KOPT-K1 (cell line): ENCODE measurements at regions not wholly inside any gene's neighbourhood (a gene's known extent, or its start where the extent isn't known, plus 50 kb on each side); places are given as distances from the start of the nearest gene placed in this dataset.

ENCODE experiments used
- H3K27ac ChIP-seq: fragments of 200-600 bp; sonication (generic); 2 replicates; pipeline ENCODE4 v1.5.1; 2016; ENCODE audit warnings: antibody characterized with exemption, mild to moderate bottlenecking, low read depth, low read length; ENCODE audit not compliant: poor library complexity, severe bottlenecking
- H3K36me3 ChIP-seq: fragments of 200-600 bp; sonication (generic); 2 replicates; pipeline ENCODE4 v1.5.1; 2017; ENCODE audit warnings: antibody characterized with exemption, mild to moderate bottlenecking, low read length, moderate library complexity; ENCODE audit not compliant: insufficient read depth
- H3K9me3 ChIP-seq: fragments of 200-600 bp; sonication (generic); 2 replicates; pipeline ENCODE4 v1.5.1; 2017; ENCODE audit warnings: antibody characterized with exemption, low read length, mild to moderate bottlenecking; ENCODE audit not compliant: insufficient read depth, poor library complexity, severe bottlenecking

DNA sequence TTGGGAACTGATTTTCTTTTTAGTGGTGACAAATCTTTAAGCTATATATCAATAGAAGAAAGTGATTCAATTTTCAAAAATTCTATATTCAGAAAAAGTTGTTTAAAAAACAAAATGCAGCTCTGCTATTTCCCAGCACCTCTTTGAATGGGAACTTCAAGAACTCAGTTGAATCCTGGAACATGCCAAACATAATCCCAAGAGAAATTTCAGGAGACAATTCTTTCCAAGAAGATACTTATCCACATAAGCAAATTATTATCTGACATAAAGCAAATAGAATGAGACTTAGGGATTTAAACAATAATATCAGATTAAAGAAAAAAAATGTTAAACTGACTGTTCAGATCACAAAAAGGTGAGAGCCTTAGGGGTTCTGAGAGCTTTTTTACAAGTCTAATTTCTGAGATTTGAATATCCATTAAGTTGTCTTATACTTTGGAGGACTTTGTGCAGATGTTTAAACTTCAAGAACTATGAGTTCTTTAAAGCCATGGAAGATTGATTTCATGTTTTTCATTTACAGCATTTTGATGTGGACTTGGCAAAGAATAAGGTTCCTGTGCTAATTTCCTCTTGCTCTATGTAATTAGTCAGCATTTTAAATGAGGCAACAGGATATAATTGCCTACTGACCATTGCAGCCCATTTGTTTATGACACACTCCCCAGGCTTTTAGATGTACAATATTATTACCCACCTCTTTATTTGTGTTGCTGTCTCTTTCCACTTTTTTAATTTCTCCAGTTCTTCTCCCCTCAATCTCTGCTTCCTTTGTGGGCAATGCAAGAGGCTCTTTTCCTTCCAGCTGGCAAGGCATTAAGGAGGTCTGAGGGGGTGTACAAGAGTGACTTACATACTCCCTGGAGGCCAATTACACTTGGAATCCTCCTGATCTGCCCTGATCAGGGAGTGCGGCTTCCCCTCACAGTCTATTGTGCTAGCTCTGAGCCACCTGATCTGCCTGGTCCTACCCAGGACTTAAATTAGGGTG is 419.1 kb downstream of the NR2F1-AS1 start:
- H3K36me3 ChIP-seq, result no peaks in the 10 kb centered on the region
- no peak overlapping the region for H3K27ac ChIP-seq
- no peaks in the 10 kb centered on the region for H3K9me3 ChIP-seq

GRCh38 chr5:93158841-93159240 is 422.2 kb downstream of the NR2F1-AS1 start:
- H3K27ac ChIP-seq, result no peak overlapping the region
- H3K36me3 ChIP-seq, result no peaks in the 10 kb centered on the region

GRCh38 chr5:93156566-93156965 is 424.5 kb downstream of the NR2F1-AS1 start:
- Histone ChIP-seq H3K27ac (no peak overlapping the region), H3K36me3 (no peaks in the 10 kb centered on the region), H3K9me3 (no peaks in the 10 kb centered on the region)

More at GRCh38 chr5:93158841-93159240, 422.2 kb downstream of the NR2F1-AS1 start:
- no peaks in the 10 kb centered on the region for H3K9me3 ChIP-seq

DNA sequence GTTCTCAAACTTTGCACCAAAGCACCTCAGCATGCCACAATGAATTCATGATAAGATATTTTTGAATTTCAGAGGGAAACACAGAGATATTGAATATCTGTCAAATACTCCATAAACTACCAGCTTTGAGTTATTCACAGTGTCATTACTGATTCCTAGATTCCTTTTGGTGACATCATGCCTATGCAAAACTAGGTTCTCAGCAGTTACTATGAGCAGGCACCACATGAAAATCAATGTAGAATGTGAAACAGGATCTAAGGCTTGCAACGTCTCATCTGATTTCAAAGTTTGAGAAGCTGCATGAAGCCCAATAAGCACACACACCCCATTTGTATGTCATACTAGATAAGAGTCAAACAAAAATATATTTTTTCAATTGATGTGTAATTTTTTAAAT is 426.5 kb downstream of the NR2F1-AS1 start:
- Histone ChIP-seq H3K9me3 (no peaks in the 10 kb centered on the region), H3K36me3 (no peaks in the 10 kb centered on the region), H3K27ac (no peak overlapping the region)

DNA sequence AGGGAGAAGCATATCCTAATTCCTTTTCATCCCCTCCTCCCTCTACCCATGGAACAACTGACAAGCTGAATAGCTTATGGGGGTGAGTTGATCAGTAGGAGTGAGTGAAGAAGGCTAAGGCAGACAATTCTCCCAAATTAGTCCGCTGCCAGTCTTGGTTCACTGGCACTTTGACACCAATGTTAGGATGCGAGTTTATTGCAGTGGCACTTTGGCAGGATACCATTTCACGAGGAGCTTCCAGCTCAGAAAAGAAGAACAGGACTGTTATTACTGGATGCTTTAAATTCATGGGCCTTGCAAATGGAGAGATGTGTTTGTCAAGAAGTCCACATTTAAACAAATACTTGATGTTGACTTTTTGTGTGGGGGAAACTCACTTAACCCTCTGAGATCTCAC is 427.6 kb downstream of the NR2F1-AS1 start:
- no peaks in the 10 kb centered on the region for H3K36me3 ChIP-seq
- no peaks in the 10 kb centered on the region for H3K9me3 ChIP-seq
- H3K27ac ChIP-seq, result no peak overlapping the region

DNA sequence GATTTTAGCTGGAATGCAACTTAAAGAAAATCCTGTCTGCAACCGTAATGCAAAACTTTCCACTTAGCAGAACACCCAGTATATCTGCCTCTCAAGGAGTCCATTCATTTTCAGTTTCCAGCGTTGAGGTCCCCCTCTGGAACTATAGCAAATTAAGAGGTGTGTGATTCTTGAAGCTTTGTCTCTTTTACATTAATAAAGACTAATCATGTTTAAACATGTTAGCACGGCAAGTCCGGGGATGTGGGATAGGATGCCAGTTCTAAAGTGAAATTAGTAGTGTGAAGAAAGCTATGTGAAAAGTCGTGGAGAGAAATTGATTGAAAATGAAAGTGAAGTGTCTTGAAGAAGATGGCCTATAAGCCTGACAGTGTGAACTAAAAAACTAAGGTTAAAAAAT is 429.1 kb downstream of the NR2F1-AS1 start:
- no peaks in the 10 kb centered on the region for H3K36me3 ChIP-seq
- no peak overlapping the region for H3K27ac ChIP-seq

GRCh38 chr5:93151121-93151520 is 429.9 kb downstream of the NR2F1-AS1 start:
- H3K36me3 ChIP-seq, result no peaks in the 10 kb centered on the region
- H3K27ac ChIP-seq, result no peak overlapping the region
- H3K9me3 ChIP-seq, result no peaks in the 10 kb centered on the region

More for the DNA sequence above, 429.1 kb downstream of the NR2F1-AS1 start:
- no peaks in the 10 kb centered on the region for H3K9me3 ChIP-seq

DNA sequence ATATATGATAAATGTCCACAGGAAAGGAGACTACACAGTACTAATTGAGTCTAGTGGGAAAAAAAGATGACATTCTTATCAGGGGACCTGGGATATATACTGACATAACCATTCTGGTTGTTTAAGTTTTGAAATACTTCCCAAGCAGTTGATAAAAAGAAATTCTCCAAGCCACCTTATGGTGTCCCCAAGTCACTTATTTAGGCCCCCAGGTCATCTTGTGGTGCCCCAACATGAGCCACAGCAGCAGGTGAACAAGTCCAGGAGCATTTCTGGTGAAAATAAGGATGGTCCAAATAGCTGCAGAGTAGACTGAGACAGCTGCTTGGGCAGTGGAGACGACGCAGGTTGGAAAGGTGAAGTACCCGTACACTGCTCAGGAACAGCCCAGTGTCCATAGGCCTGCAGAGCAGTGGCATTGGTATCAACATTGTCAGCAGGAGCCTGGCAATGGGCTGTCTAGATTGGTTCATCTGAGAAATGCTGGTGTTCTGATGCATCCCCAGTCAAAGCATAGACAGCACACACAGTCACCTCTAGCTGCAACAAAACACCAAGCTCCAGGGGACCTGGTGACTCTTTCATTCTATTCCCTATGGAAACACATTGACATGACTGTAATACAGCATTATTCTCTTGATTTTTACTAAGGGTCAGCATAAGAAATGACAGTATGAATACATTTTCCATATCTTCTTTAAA is 430.6 kb downstream of the NR2F1-AS1 start:
- Histone ChIP-seq H3K9me3 (no peaks in the 10 kb centered on the region), H3K27ac (no peak overlapping the region), H3K36me3 (no peaks in the 10 kb centered on the region)

GRCh38 chr5:93145767-93146166 is 435.3 kb downstream of the NR2F1-AS1 start:
- H3K36me3 ChIP-seq, result no peaks in the 10 kb centered on the region
- H3K27ac ChIP-seq, result no peak overlapping the region
- H3K9me3 ChIP-seq, result no peaks in the 10 kb centered on the region

DNA sequence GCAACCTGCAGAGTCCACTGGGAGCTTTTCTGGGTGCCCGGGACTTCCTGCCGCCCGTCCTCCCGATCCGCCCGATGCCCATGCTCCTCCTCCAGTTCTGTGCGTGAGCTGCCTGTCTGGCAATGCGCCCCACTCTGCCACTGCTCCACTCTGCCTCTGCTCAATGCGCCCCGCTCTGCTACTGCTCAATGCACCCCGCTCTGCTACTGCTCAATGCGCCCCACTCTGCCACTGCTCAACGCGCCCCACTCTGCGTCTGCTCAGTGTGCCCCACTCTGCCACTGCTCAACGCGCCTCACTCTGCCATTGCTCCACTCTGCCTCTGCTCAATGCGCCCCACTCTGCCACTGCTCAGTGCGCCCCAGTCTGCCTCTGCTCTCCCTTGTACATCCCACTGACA is 436.0 kb downstream of the NR2F1-AS1 start:
- Histone ChIP-seq H3K36me3 (no peaks in the 10 kb centered on the region), H3K27ac (no peak overlapping the region), H3K9me3 (no peaks in the 10 kb centered on the region)

- H3K36me3 ChIP-seq, result no peaks in the 10 kb centered on the region
- no peak overlapping the region for H3K27ac ChIP-seq
- H3K9me3 ChIP-seq, result no peaks in the 10 kb centered on the region
Observed at GRCh38 chr5:93141969-93142368, 439.1 kb downstream of the NR2F1-AS1 start.

DNA sequence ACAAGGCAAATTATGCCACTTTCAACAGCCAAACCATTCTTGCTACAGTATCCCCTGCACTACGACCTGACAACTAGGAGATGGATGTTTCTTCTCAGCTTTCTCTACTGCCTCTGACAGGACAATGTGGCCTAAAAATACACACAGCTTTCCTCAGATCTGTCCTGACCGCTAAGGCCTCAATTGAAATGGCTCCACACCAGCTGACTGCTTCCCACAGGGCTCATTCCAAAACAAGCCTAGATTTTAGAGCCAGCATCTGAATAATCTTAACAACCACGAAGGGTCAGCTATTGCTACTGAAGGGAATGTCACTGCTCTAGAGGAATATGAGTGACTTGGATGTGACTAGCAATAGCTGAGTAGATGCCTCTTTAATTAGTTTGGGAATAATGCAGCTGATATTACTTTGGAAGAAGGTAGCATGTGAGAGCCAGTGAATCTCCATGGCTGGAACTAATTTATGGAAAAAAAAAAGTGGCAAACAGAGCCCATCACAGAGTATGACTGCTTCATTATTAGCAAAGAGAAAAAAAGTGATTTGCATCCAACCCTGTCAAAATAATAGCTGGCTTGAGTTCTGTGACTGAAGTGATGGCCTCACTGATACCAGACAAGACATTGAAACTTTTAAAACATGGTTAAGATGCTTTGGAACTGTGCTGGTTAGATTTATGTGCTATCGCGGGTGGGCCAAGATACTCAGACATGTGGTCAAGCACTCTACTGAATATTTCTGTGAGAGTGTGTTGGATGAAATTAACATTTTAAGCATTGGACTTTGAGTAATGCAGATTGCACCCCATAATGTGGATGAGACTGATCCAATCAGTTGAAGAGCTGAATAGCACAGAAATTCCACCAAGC is 450.2 kb downstream of the NR2F1-AS1 start:
- Histone ChIP-seq H3K27ac (no peak overlapping the region), H3K9me3 (no peaks in the 10 kb centered on the region), H3K36me3 (no peaks in the 10 kb centered on the region)

DNA sequence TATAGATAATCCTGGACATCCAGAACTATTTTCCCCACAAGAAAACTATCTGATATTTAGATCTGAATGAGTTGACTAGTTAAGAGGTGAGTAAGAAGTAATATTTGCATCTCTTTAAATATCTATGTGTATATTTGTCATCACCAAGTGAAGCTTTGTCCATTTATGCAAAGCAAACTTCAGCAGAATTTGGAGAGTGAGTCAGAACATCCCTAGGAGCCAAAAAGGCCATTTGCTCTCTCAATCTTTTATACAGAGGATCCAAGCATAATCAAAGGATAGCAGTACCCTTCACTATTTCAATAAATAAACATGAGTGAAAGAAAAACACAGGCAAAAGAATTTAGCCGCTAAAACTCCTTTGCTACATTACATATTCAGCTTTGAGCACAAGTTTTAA is 454.4 kb downstream of the NR2F1-AS1 start:
- H3K9me3 ChIP-seq, result no peaks in the 10 kb centered on the region
- no peaks in the 10 kb centered on the region for H3K36me3 ChIP-seq
- no peak overlapping the region for H3K27ac ChIP-seq

DNA sequence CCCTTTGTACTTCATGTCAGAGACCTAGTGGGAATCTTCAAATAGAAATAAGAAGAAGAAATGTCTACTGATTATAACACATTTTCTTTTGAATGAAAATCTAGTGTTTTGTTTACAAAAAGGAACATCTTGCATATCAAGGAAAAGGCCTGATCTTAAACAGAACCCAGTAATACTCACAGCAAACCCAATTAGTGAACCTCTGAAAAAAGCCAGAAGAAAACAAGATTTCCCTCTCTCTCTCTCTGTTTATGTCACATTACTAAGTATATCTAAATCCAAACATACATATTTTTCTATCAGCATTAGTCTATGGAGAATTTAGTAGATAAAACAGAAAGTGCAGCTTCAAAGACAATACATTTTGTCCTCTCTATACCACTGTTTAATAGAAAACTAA is 457.9 kb downstream of the NR2F1-AS1 start:
- H3K27ac ChIP-seq, result no peak overlapping the region
- no peaks in the 10 kb centered on the region for H3K9me3 ChIP-seq
- no peaks in the 10 kb centered on the region for H3K36me3 ChIP-seq

DNA sequence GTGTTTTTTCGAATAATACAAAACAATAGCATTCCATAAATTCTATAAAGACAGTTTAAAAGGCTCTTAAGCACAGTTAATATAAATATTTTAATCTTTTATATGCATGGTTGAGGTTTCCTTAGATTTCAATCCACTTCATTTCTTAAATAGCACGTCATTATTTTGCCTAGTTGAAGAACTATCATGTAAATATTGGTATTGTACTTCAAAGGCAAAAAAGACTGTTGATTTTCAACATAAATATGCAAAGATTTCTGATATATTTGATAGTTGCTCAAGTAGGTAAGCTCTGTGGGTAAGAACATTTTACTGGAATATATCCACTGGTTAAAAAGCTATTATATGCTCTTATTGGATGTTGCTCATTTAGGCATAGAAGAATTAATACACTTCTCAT is 458.6 kb downstream of the NR2F1-AS1 start:
- Histone ChIP-seq H3K27ac (no peak overlapping the region), H3K36me3 (no peaks in the 10 kb centered on the region), H3K9me3 (no peaks in the 10 kb centered on the region)
